NCI-H748 (cell line): ENCODE measurements at regions not wholly inside any gene's neighbourhood (a gene's known extent, or its start where the extent isn't known, plus 50 kb on each side); places are given as distances from the start of the nearest gene placed in this dataset.
A peak's percentile ranks its signal among the peaks of the same experiment; 100 is the strongest.
"Not testable (repeated sequence)": the region's sequence is repeated elsewhere in the genome, so short reads cannot be mapped to it uniquely, and the experiment has no call there.

Experiments used
- DNase-seq: peaks from one replicate; lab custom pipeline; 2025; ENCODE audit not compliant: unreplicated experiment; lab: John Stamatoyannopoulos, UW

- no peak for DNase-seq
Measured at GRCh38 chr3:66629150-66629981, 128.5 kb upstream of the LRIG1 start.

DNA sequence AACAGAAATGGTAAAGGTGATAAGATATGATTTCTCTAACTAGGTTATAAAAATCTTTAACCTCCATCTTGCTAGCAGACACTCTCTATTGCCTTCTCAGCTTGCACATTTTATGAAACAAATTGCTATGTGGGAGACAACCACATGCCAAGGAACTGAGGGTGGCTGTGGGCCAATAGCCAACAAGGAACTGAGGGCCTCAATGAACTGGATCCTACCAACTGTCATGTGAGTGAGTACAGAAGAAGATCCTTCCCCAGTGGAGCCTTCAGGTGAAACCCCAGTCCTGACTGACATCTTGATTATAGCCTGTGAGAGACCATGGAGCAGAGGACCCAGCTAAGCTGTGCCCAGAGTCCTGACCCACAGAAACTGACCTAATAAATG, 129.2 kb upstream of the LRIG1 start:
- no peak for DNase-seq

DNA sequence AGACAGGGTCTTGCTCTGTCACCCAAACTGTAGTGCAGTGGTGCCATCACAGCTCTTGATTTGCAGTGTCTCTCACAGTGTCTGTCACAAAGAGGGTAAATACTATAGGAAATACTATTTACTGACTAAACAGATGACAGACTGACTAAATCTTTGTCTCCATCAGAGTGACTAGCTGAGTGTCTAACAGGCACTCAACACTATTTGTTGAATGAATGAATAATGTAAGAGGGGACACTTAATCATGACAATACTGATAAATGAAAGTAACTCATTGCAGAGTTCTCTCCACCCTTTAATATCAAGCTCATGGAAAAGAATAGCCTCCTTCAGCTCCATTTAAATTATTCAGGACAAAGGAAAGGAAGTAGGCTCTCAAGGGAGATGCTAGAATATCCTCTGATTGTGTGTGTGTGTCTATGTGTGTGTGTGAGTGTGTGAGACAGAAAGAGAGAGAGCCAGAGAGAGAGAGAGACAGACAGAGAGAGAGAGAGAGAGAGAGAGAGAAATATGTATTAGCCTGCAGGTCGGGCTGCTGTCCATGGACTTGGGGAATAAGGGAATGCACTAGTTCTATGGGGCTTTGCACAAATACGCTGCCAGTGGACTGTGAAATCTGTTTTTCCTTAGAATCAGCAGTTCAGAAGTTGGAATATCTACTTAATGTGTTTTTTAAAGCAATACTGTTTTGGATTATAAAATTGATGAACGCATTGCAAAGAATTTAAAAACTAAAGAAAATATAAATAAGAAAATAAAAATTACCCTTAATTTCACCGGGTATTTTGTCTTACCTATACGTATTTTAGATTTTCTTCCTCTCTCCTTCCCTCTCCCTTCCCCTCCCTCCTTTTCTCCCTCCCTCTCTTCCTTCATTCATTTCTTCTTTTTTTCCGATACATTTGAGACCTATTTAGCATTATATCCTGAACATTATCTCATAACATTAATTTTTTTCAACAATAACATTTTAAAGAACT, 132.9 kb upstream of the LRIG1 start:
- peak; percentile 65 for DNase-seq

GRCh38 chr3:66638717-66639116, 137.9 kb upstream of the LRIG1 start:
- no peak for DNase-seq

GRCh38 chr3:66639809-66640356, 139.1 kb upstream of the LRIG1 start:
- no peak for DNase-seq

DNA sequence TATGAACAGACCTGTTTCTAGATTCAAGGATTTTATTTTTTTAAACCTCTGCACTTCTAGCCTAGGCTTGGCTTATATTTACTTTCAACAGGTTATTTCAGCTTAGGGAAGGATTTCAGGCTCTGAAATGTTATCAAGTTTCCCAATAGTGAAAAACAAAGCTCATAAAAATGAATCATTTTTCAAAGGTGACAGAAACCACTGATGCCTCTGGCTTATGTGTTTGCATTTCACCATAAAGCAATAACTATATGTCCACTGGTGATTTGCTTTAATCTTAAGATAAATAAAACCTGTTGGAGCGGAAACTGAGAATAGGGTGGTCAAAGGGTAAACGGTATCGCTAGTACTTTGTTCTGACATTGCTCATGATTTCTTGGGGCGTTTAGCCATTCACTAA, 141.2 kb upstream of the LRIG1 start:
- no peak for DNase-seq

DNA sequence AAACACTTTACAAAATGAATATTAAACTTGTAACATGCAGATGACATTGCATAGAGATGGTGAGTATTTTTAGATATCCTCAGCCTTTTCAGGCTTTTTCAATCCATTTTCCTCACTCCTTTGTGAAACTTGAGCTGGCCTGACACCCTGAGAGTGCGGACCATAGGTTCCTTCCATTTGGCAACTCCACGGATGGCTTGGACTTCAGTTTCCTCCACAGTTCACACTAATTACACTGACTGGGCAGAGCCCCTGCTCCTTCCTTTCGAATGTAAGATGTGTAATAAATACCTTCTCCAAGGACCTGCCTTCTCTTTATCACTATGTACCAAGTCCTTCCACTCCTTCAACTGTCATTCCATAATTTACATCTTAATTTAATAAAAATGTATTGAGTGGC, 141.7 kb upstream of the LRIG1 start:
- DNase-seq, result no peak

- DNase-seq, result no peak
Measured at GRCh38 chr3:66644549-66644948, 143.7 kb upstream of the LRIG1 start.

GRCh38 chr3:66648975-66649374, 148.2 kb upstream of the LRIG1 start:
- no peak for DNase-seq

DNA sequence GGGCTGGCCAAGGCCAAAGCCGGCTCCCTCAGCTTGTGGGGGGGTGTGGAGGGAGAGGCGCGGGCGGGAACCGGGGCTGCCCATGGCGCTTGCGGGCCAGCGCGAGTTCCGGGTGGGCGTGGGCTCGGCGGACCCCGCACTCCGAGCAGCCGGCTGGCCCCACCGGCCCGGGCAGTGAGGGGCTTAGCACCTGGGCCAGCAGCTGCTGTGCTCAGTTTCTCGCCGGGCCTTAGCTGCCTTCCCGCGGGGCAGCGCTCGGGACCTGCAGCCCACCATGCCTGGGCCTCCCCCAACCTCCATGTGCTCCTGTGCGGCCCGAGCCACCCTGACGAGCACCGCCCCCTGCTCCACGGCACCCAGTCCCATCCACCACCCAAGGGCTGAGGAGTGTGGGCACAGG, 150.7 kb upstream of the LRIG1 start:
- not testable (repeated sequence) for DNase-seq

DNA sequence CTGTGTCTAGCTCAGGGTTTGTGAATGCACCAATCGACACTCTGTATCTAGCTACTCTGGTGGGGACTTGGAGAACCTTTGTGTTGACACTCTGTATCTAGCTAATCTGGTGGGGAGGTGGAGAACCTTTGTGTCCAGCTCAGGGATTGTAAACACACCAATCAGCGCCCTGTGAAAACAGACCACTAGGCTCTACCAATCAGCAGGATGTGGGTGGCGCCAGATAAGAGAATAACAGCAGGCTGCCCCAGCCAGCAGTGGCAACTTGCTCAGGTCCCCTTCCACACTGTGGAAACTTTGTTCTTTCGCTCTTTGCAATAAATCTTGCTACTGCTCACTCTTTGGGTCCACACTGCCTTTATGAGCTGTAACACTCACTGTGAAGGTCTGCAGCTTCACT, 151.3 kb upstream of the LRIG1 start:
- not testable (repeated sequence) for DNase-seq

- no peak for DNase-seq
Measured at GRCh38 chr3:66655044-66655443, 154.2 kb upstream of the LRIG1 start.

DNA sequence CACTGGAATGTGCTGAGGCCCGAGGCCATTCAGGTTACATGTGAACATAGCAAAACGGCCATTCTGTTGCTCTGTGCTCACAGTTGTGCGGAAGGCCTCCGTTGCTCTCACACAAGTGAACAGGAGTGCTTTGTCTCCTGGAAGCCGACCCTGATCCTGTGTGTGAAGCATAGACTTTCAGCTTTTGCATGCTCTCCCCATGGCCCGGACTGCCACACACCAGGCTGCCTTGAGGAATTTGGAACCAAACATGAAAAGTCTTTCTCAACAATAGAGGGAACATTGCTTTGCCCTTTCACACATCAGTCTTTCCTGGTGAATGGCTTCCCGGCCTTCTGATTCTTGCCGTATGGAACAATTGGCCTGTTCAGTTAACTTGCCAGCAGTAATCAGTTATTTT, 154.8 kb upstream of the LRIG1 start:
- no peak for DNase-seq

DNA sequence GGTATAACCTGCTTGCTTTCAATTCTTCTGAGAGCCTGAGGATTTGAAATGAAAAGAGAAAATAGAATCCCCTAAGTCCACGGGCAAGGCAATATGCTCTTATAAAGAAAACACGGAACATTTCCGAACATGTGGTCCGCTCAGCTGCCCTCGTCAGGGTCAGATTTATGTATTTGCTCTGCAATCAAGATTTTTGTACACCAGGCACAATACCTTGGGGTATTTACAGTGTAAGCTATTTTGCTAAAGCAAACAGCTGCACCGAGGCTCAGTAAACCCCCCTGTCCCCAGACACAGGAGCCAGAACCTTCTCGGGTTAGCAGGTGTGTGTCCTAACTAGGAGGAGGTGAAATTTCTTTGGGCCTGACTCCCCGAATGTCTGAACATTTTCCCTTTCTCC, 155.8 kb upstream of the LRIG1 start:
- peak; percentile 53 for DNase-seq

GRCh38 chr3:66659056-66659455, 158.2 kb upstream of the LRIG1 start:
- no peak for DNase-seq

DNA sequence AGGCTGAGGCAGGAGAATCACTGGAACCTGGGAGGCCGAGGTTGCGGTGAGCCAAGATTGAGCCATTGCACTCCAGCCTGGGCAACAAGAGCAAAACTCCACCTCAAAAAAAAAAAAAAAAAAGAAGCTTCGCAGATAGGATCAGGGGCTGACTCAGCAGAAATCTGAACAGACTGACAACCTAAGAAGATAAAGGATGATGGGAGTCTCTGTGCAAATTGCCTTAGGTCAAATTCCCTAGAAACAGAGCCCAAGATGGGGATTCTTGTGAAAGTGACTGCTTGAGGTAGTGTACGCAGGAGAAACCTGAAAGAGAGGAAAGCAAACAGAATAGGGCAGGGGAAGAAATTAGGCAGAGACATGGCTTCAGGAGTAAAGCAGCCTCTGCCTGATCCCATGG, 160.8 kb upstream of the LRIG1 start:
- no peak for DNase-seq

- DNase-seq, result peak; percentile 24
Measured at GRCh38 chr3:66662894-66663293, 162.1 kb upstream of the LRIG1 start.

DNA sequence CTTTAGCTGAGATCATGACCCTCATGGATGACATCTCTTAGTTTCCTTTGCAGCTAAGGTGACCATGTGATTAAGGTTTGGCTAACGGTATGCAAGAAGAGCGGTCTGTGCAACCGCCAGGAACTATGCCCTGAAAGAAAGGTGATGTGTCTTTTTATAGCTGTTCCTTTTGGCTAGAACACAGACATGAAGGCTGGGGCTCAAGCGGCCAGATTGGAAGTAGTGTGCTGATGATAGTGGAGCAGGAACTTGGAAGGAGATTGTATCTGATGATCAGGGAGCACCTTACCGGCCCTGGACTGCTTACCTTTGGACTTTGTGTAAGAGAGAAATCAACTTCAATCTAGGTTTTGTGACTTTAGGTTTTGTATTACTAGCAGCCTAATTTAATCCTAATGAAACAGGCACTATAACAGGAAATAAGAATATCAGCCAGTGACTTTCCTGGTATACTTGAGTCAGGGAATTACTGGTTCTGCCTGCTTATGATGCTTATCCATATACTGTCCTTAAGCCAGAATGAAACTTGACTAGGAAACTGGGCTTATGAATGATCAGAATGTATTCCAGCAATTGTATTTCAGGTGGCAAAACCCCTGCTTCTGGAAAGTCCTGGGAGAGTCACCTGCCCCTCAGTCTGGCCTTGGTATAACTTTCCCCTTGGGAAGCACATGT, 164.3 kb upstream of the LRIG1 start:
- no peak for DNase-seq

- no peak for DNase-seq
Measured at GRCh38 chr3:66666362-66666761, 165.5 kb upstream of the LRIG1 start.

DNA sequence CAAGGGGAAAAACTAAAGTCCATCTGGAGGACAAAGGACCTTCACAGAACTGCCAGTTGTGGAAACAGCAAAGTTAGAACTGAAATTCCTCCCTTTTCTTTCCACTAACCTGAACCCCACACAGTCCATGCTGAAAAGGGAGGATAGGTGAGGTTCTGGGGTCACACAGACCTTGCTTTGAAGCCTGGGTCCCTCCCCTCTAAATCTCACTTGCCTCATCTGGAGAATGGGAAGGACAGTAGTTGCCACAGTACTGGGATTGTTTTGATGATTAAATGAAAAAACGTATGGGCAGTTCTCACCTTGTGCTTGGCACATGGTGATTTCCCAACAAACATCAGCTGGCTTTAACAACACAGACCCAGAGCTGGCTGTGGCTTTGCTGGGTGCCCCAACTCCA, 166.4 kb upstream of the LRIG1 start:
- DNase-seq, result no peak

GRCh38 chr3:66671291-66671690, 170.5 kb upstream of the LRIG1 start:
- DNase-seq, result no peak
